HG03378 (cell line): ENCODE measurements at regions not wholly inside any gene's neighbourhood (a gene's known extent, or its start where the extent isn't known, plus 50 kb on each side); places are given as distances from the start of the nearest gene placed in this dataset.
"Not testable (repeated sequence)": the region's sequence is repeated elsewhere in the genome, so short reads cannot be mapped to it uniquely, and the experiment has no call there.

ENCODE experiments used
- ATAC-seq: cut with Tn5 transposase; IDR thresholded peaks from one replicate; pipeline ENCODE4 v1.9.1; 2021; ENCODE audit warnings: mild to moderate bottlenecking, moderate library complexity; ENCODE audit not compliant: unreplicated experiment

GRCh38 chr2:31664949-31665724, 84.4 kb upstream of the SRD5A2 start:
- no peak for ATAC-seq

- no peak for ATAC-seq
Measured at GRCh38 chr2:31660812-31661335, 80.1 kb upstream of the SRD5A2 start.

GRCh38 chr2:31660165-31660564, 79.4 kb upstream of the SRD5A2 start:
- no peak for ATAC-seq

DNA sequence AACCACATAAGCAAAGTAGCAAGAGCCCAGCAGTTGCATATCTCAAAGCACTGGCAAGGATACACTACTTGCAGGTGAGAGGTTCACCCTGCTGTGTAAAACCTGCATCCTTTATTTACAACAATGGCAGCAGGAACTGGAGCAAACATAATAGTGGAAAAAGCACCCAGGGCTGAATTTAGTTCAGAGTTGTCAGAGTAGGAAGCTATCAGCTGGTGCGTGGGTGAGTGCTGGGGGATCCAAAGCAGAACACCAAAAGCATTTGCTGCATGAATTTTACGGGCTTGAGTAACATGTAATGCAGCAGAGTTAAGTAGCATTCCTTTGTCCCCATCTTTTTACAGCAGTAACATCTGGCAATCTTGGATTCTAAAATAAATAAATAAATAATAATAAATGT, 73.5 kb upstream of the SRD5A2 start:
- ATAC-seq: no peak

GRCh38 chr2:31651736-31652135, 71.0 kb upstream of the SRD5A2 start:
- ATAC-seq: no peak

DNA sequence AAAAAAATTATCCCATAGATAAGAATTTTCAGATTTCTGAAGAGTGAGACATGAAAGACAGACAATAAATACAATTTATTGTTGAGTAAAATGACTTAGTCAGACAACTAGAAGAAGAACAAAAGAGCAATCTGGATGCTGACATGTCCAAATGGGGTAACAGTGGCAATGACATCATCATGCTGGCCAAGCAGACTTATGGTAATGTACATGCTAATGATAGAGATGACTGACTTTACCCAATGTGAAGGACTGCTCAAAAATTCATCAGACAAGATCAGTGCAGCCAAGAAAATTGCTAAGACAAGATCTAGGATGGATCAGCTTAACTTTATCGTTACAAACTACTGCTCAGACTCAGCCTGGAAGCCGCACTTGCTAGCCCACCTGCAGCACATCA, 70.5 kb upstream of the SRD5A2 start:
- no peak for ATAC-seq

DNA sequence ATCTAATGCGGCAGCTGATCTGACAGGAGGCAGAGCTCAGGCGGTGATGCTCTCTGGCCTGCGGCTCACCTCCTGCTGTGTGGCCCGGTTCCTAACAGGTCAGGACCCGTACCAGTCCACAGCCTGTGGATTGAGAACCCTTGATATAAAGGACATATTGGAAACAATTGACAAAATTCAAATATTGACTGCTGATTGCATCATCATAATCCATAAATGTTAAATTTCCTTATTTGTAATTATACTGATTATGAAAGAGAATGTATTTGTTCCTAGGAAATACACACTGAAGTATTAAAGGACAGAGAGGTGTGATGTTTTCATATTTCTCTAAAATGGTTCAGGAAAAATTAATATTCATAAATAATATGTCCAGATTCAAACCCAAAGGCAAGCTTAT, 63.8 kb upstream of the SRD5A2 start:
- no peak for ATAC-seq

DNA sequence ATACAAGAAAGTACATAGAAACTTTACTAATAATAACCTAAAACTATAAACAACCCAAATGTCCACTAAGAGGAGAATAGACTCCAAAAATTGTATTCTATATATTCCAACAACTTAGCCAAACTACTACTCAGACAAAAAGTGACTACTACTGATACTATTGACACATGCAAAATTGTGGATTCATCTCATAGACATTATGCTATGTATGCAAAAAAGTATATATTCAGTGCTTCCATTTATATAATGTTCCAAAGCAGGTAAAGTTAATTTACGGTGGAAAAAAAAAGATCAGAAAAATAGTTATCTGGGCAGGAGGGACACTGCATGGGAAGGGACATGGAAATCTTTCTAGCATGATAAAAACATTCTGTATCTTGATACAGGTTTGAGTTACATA, 62.0 kb upstream of the SRD5A2 start:
- ATAC-seq: no peak

DNA sequence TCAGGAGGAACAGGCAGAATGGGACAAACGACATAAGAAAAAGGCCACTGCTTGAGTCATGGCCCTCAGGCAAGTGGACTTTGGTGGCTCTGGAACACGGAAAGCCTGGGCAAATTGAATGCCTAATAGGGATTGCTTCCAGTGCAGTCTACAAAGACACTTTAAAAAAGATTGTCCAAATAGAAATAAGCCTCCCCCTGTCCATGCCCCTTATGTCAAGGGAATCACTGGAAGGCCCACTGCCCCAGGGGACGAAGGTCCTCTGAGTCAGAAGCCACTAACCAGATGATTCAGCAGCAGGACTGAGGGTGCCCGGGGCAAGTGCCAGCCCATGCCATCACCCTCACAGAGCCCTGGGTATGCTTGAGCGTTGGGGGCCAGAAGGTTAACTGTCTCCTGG, 51.5 kb upstream of the SRD5A2 start:
- ATAC-seq: not testable (repeated sequence)
